A673 (cell line): ENCODE measurements at regions not wholly inside any gene's neighbourhood (a gene's known extent, or its start where the extent isn't known, plus 50 kb on each side); places are given as distances from the start of the nearest gene placed in this dataset.
A peak's percentile ranks its signal among the peaks of the same experiment; 100 is the strongest.

Experiments used
- BruUV-seq: library from RNA; stranded (reverse); fragments of 400-500 nt; replicated peaks from 2 replicates; lab custom pipeline; 2021; lab: Mats Ljungman, UMichigan
- CTCF ChIA-PET: fragments of 300-600 bp; sonication (Branson Sonifier 250); formaldehyde crosslinking; loops from one replicate; lab custom pipeline; 2022; ENCODE audit warnings: antibody characterized with exemption; lab: Charles Lee
- POLR2A ChIA-PET: fragments of 300-600 bp; sonication (Branson Sonifier 250); formaldehyde crosslinking; loops from one replicate; lab custom pipeline; 2022; ENCODE audit warnings: antibody characterized with exemption; ENCODE audit not compliant: low non-redundant PET; lab: Charles Lee
- DNase-seq: peaks from one replicate; pipeline ENCODE4 v3.0.0-alpha.2; 2015; ENCODE audit warnings: low spot score
- H3K27ac ChIP-seq: fragments of 200-600 bp; sonication (generic); 2 replicates; pipeline ENCODE4 v1.5.1; 2016; ENCODE audit warnings: mixed run types, low read depth, mild to moderate bottlenecking, mixed read lengths, antibody characterized with exemption, low read length; ENCODE audit not compliant: poor library complexity, severe bottlenecking
- H3K27me3 ChIP-seq: fragments of 200-600 bp; sonication (generic); replicated peaks from 2 replicates; pipeline ENCODE4 v1.6.1; 2017; ENCODE audit warnings: mixed run types, low read depth, mild to moderate bottlenecking, mixed read lengths, antibody characterized with exemption, low read length; ENCODE audit not compliant: insufficient read depth, poor library complexity
- H3K36me3 ChIP-seq: fragments of 200-600 bp; sonication (generic); 2 replicates; pipeline ENCODE4 v1.6.1; 2016; ENCODE audit warnings: mixed run types, mild to moderate bottlenecking, mixed read lengths, antibody characterized with exemption, low read length; ENCODE audit not compliant: insufficient read depth, poor library complexity, severe bottlenecking
- H3K4me1 ChIP-seq: fragments of 200-600 bp; sonication (generic); 2 replicates; pipeline ENCODE4 v1.6.1; 2017; ENCODE audit warnings: mixed run types, mild to moderate bottlenecking, mixed read lengths, antibody characterized with exemption, low read length; ENCODE audit not compliant: insufficient read depth, poor library complexity, severe bottlenecking
- H3K4me3 ChIP-seq: fragments of 200-600 bp; sonication (generic); 2 replicates; pipeline ENCODE4 v1.5.1; 2016; ENCODE audit warnings: low read depth, mixed run types, mild to moderate bottlenecking, mixed read lengths, low read length; ENCODE audit not compliant: poor library complexity, severe bottlenecking
- H3K9me3 ChIP-seq: fragments of 200-600 bp; sonication (generic); 2 replicates; pipeline ENCODE4 v1.6.1; 2016; ENCODE audit warnings: mixed run types, low read depth, mild to moderate bottlenecking, mixed read lengths, antibody characterized with exemption, low read length; ENCODE audit not compliant: poor library complexity, severe bottlenecking
- CTCF ChIP-seq: fragments of 300-800, 200-600 bp; sonication (generic); conservative IDR thresholded peaks from 2 replicates; pipeline ENCODE4 v1.5.1; 2017; ENCODE audit warnings: low read depth, mild to moderate bottlenecking, antibody characterized with exemption, low read length, moderate library complexity, mixed read lengths
- EZH2 ChIP-seq: fragments of 200-600 bp; sonication (generic); IDR thresholded peaks from 2 replicates; pipeline ENCODE4 v1.6.1; 2017; ENCODE audit warnings: borderline replicate concordance, low read depth, mild to moderate bottlenecking, mixed read lengths, antibody characterized with exemption, low read length; ENCODE audit not compliant: poor library complexity, severe bottlenecking
- intact Hi-C: fragments of 100-400 bp; cut with micrococcal nuclease; formaldehyde crosslinking; loops from one replicate; pipeline ENCODE4 v1.10.0; 2022; ENCODE audit not compliant: unreplicated experiment

GRCh38 chr5:67341478-67341877 is 144.9 kb upstream of the CD180 start:
- Histone ChIP-seq H3K9me3 (peaks cover 4% of the 10 kb centered on the region), H3K27me3 (no peaks in the 10 kb centered on the region), H3K4me3 (no peak overlapping the region), H3K4me1 (peaks cover 16% of the 10 kb centered on the region), H3K27ac (no peak overlapping the region), H3K36me3 (no peaks in the 10 kb centered on the region)
- POLR2A ChIA-PET = no interaction called here
- BruUV-seq = no TSS peak
- intact Hi-C loops = no loop called here
- CTCF ChIA-PET = no interaction called here
- DNase-seq = no peak
- TF ChIP-seq EZH2 = no peak
- TF ChIP-seq CTCF = no peak

- TF ChIP-seq EZH2 (no peak), CTCF (no peak)
- Histone ChIP-seq H3K4me3 (no peak overlapping the region), H3K27me3 (no peaks in the 10 kb centered on the region), H3K27ac (no peak overlapping the region), H3K9me3 (no peaks in the 10 kb centered on the region), H3K4me1 (peaks cover 31% of the 10 kb centered on the region), H3K36me3 (no peaks in the 10 kb centered on the region)
- no peak for DNase-seq
- ChIA-PET CTCF (no interaction called here), POLR2A (interaction anchor here (0.7 kb wide), 1 partner anchor 20 kb away, joined by 3 read pairs; no protein-coding TSS in a partner anchor)
- BruUV-seq = no TSS peak
- intact Hi-C loops = no loop called here
These were observed 142.7 kb upstream of the CD180 start for GRCh38 chr5:67339219-67339767.

GRCh38 chr5:67338421-67338820 is 141.8 kb upstream of the CD180 start:
- ChIA-PET CTCF (no interaction called here), POLR2A (interaction anchor here (0.7 kb wide), 1 partner anchor 20 kb away, joined by 3 read pairs; no protein-coding TSS in a partner anchor)
- H3K4me3 ChIP-seq = no peak overlapping the region
- peak; percentile 54 for DNase-seq
- no peak overlapping the region for H3K27ac ChIP-seq
- TF ChIP-seq EZH2 (no peak), CTCF (no peak)
- H3K36me3 ChIP-seq = no peaks in the 10 kb centered on the region
- peaks cover 36% of the 10 kb centered on the region for H3K4me1 ChIP-seq
- H3K9me3 ChIP-seq = no peaks in the 10 kb centered on the region
- H3K27me3 ChIP-seq = no peaks in the 10 kb centered on the region
- no TSS peak for BruUV-seq
- intact Hi-C loops = no loop called here
